ENCODE measurements at regions not wholly inside any gene's neighbourhood (a gene's known extent, or its start where the extent isn't known, plus 50 kb on each side); places are given as distances from the start of the nearest gene placed in this dataset.

DNA sequence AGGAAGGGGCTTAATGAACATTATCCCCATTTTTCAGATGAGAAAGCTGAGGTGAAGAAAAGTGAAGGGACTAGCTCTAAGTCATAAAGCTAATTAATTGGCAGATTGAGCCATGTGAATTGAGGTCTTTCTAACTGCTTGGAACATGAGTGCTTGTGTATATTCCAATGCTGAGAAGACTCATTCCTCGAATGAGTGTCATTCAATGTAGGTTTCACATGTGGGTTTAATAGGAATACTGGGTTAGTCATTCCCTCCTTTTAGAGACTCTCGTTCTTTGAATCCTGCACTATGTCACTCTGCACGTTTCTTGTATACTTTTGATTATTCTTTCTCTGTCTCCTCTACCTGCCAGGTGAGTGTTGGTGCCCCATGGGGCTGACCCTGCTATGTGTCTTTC lies 218.2 kb downstream of the HRH4 start:
- TF ChIP-seq, protein P1, sequence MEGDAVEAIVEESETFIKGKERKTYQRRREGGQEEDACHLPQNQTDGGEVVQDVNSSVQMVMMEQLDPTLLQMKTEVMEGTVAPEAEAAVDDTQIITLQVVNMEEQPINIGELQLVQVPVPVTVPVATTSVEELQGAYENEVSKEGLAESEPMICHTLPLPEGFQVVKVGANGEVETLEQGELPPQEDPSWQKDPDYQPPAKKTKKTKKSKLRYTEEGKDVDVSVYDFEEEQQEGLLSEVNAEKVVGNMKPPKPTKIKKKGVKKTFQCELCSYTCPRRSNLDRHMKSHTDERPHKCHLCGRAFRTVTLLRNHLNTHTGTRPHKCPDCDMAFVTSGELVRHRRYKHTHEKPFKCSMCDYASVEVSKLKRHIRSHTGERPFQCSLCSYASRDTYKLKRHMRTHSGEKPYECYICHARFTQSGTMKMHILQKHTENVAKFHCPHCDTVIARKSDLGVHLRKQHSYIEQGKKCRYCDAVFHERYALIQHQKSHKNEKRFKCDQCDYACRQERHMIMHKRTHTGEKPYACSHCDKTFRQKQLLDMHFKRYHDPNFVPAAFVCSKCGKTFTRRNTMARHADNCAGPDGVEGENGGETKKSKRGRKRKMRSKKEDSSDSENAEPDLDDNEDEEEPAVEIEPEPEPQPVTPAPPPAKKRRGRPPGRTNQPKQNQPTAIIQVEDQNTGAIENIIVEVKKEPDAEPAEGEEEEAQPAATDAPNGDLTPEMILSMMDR (IDR thresholded peaks at IDR 0.05; ENCODE audit: extremely low read depth, insufficient read depth, missing control alignments) = no peak
- in situ Hi-C loops (cut with MboI; ENCODE audit: low pct_unique_long_range_greater_than_20kb, low sequenced_read_pairs, unreplicated experiment) = no loop called here
- no peak for DNase-seq (ENCODE audit: low spot score)

DNA sequence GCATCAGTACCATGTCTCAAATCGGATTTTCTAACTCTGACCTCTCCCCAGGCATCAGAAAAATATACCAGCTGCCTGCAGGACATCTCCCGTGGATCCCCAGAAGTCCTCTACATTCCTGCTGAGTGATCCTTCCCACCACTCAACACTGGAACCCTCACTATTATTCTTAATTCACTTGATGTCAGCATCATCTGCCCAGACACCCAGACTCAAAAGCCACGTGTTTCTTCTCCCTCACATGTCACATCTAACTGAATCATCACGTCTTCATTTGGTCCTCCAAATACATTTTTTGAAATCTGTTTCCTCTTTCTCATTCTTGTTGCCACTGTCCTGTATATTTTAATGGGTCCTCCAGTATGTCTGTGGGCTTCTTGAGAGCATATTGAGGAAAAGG lies 218.6 kb downstream of the HRH4 start:
- DNase-seq (ENCODE audit: low spot score) = no peak
- TF ChIP-seq, protein P1 (IDR thresholded peaks at IDR 0.05; ENCODE audit: extremely low read depth, insufficient read depth, missing control alignments) = no peak
- in situ Hi-C loops (cut with MboI; ENCODE audit: low pct_unique_long_range_greater_than_20kb, low sequenced_read_pairs, unreplicated experiment) = no loop called here

DNA sequence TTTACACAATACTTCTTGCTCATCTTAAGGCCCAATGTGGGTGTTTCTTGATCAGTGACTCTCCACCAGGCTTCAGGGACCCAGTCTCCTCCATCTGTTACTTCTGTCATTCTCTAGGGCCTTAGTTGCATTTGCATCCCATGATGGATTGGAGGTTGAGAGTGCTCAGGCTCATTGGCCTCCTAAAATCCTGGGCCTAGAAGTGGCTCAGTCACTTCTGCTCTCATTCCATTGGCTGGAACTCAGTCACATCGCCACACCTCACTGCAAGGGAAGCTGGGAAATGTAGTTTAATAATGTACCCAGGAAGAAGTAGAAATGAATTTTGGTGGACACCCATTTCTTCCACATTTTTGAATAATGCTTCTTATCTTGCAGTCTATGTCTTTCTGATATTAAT lies 223.5 kb downstream of the HRH4 start:
- TF ChIP-seq, protein P1 (IDR thresholded peaks at IDR 0.05; ENCODE audit: extremely low read depth, insufficient read depth, missing control alignments) = no peak
- in situ Hi-C loops (cut with MboI; ENCODE audit: low pct_unique_long_range_greater_than_20kb, low sequenced_read_pairs, unreplicated experiment) = no loop called here
- DNase-seq (ENCODE audit: low spot score) = no peak

DNA sequence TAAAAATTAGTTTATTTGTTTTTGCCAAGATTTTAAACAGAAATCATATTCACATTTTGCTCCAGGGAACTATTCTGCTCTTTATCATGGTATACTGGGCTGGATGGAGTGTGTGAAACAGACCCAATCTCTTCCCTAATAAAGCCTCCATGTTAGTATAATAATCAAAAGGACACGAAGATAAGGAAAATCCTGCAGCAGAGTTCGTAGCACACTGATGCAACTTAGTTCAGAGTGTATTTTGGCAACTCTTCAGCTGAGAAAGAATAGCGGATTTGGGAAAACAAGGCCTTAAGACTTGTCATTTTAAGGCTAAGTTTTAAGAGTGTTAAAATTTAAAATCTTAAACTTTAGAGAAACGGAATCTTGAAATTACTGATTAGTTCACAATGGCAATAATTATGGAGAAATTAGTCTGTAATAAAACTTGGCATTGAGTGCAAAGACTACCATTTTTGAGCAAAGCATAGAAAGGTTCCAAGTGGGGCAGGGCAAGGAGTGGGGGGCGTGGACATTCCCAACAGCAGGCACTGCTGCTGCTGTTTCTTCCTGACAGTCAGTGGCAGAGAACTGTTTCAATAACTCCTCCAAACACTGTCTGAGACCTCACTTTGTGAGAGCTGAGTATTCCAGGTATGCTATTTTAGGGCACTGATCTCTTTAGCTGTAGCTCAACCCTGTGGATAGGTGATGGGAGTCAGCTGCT lies 225.0 kb downstream of the HRH4 start:
- TF ChIP-seq, protein P1 (IDR thresholded peaks at IDR 0.05; ENCODE audit: extremely low read depth, insufficient read depth, missing control alignments) = no peak
- in situ Hi-C loops (cut with MboI; ENCODE audit: low pct_unique_long_range_greater_than_20kb, low sequenced_read_pairs, unreplicated experiment) = no loop called here
- no peak for DNase-seq (ENCODE audit: low spot score)

DNA sequence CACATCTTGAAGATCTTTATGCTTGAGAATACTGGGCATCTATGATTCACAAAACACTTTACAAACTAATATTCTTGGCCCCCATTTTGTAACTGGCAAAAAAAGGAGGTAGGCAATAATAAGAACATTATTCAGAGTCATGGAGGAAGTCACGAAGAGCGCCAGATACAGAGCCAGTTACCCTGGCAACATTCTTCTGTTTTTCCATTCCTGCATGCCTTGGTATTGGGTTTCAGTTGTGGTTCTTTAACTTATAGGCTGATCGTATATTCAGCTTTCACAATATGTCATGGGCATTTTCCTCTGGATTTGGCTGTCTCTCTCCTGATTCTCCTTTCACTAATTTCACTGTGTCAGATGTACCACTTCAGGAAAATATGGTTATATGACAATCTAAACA lies 234.7 kb downstream of the HRH4 start:
- no peak for DNase-seq (ENCODE audit: low spot score)
- in situ Hi-C loops (cut with MboI; ENCODE audit: low pct_unique_long_range_greater_than_20kb, low sequenced_read_pairs, unreplicated experiment) = no loop called here
- TF ChIP-seq, protein P1 (IDR thresholded peaks at IDR 0.05; ENCODE audit: extremely low read depth, insufficient read depth, missing control alignments) = no peak

DNA sequence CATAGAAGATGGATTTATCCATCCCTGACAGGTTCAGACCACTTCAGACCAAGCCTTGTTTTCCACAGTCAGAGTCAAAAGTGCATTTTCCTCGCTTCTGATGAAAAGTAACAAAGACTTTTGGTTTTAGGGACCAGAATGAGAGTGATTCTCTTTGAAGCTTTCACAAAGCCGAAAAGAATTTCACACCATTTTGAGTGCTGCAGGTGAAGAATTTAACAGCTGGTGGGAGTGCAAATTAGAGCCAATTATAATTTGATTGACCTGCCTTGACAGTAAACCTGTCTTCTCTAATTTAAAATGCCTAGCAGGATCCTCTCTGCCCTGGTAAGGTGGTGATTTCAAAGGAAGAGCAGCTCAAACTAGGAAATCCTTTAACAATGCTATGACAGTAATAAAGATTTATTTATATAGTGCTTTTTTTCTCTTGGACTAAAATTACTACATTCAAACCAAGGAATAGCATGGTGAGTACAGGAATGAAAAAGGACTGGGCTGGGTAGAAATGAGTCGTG lies 241.6 kb downstream of the HRH4 start:
- TF ChIP-seq, protein P1 (IDR thresholded peaks at IDR 0.05; ENCODE audit: extremely low read depth, insufficient read depth, missing control alignments) = no peak
- DNase-seq (ENCODE audit: low spot score) = no peak
- in situ Hi-C loops (cut with MboI; ENCODE audit: low pct_unique_long_range_greater_than_20kb, low sequenced_read_pairs, unreplicated experiment) = loop anchor here (25.0 kb wide), 1 partner anchor 340 kb away; no protein-coding TSS in a partner anchor
